ENCODE measurements at regions not wholly inside any gene's neighbourhood (a gene's known extent, or its start where the extent isn't known, plus 50 kb on each side); places are given as distances from the start of the nearest gene placed in this dataset.

DNA sequence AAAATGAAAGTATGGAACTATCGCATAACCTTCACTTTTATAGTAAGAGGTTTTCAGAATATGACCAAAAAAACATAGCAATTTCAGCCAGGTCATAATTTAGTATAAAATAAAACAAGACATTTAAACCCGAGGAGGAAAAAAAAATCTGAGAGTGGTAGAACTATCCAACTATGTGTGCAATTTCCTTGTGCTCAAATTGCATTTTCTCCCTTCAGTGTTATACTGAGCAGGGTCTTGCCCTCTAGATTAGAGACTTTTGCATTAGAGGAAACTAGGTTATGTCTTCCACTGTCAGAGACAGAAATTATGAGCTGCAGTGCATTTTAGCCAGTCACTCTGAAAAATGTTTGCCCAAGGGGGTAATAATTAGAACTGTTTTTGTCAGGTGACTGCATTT lies 330.6 kb downstream of the NR2F1-AS1 start:
- no peak overlapping the region for H3K4me2 ChIP-seq (ENCODE audit: control insufficient read depth, insufficient read depth)
- TF ChIP-seq TCF12 (IDR thresholded peaks at IDR 0.05; ENCODE audit: low read depth, low read length) (no peak), NBN (IDR thresholded peaks at IDR 0.05) (no peak), ZNF384 (IDR thresholded peaks at IDR 0.05; ENCODE audit: borderline replicate concordance, low read depth, low read length) (no peak), POLR2AphosphoS2 (IDR thresholded peaks at IDR 0.05; ENCODE audit: low read depth, low read length) (no peak), DPF2 (IDR thresholded peaks at IDR 0.05) (no peak), MTA3 (IDR thresholded peaks at IDR 0.05; ENCODE audit: borderline replicate concordance, low read length) (no peak)
- TF ChIP-seq, protein P1, sequence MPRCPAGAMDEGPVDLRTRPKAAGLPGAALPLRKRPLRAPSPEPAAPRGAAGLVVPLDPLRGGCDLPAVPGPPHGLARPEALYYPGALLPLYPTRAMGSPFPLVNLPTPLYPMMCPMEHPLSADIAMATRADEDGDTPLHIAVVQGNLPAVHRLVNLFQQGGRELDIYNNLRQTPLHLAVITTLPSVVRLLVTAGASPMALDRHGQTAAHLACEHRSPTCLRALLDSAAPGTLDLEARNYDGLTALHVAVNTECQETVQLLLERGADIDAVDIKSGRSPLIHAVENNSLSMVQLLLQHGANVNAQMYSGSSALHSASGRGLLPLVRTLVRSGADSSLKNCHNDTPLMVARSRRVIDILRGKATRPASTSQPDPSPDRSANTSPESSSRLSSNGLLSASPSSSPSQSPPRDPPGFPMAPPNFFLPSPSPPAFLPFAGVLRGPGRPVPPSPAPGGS (IDR thresholded peaks at IDR 0.05; ENCODE audit: borderline replicate concordance, insufficient read depth, low read depth, low read length, poor library complexity, severe bottlenecking): no peak
- TF ChIP-seq, protein P2, sequence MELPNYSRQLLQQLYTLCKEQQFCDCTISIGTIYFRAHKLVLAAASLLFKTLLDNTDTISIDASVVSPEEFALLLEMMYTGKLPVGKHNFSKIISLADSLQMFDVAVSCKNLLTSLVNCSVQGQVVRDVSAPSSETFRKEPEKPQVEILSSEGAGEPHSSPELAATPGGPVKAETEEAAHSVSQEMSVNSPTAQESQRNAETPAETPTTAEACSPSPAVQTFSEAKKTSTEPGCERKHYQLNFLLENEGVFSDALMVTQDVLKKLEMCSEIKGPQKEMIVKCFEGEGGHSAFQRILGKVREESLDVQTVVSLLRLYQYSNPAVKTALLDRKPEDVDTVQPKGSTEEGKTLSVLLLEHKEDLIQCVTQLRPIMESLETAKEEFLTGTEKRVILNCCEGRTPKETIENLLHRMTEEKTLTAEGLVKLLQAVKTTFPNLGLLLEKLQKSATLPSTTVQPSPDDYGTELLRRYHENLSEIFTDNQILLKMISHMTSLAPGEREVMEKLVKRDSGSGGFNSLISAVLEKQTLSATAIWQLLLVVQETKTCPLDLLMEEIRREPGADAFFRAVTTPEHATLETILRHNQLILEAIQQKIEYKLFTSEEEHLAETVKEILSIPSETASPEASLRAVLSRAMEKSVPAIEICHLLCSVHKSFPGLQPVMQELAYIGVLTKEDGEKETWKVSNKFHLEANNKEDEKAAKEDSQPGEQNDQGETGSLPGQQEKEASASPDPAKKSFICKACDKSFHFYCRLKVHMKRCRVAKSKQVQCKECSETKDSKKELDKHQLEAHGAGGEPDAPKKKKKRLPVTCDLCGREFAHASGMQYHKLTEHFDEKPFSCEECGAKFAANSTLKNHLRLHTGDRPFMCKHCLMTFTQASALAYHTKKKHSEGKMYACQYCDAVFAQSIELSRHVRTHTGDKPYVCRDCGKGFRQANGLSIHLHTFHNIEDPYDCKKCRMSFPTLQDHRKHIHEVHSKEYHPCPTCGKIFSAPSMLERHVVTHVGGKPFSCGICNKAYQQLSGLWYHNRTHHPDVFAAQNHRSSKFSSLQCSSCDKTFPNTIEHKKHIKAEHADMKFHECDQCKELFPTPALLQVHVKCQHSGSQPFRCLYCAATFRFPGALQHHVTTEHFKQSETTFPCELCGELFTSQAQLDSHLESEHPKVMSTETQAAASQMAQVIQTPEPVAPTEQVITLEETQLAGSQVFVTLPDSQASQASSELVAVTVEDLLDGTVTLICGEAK (IDR thresholded peaks at IDR 0.05; ENCODE audit: borderline replicate concordance): no peak
- CTCF ChIA-PET: no interaction called here
- in situ Hi-C loops (cut with MboI): no loop called here
- H3K9ac ChIP-seq (ENCODE audit: control insufficient read depth, insufficient read depth, low read length): no peak overlapping the region
- no peak for ATAC-seq
- H3K4me3 ChIP-seq: no peak overlapping the region
- FAIRE-seq: no peak
- no peak overlapping the region for H2AFZ ChIP-seq (ENCODE audit: control insufficient read depth, low read depth, low read length)
- no peaks in the 10 kb centered on the region for H3K27me3 ChIP-seq (replicated peaks in 1 of 2; ENCODE audit: control insufficient read depth in 2 of 2, insufficient read depth in 2 of 2, low read length in 1 of 2)
- no peaks in the 10 kb centered on the region for H3K79me2 ChIP-seq (ENCODE audit: control insufficient read depth, insufficient read depth, low read length)
- POLR2A ChIA-PET: interaction anchor here (0.6 kb wide), 1 partner anchor 313 kb away, joined by 3 read pairs; no protein-coding TSS in a partner anchor
- SMC1A ChIA-PET (ENCODE audit: uncharacterized antibody, unreplicated experiment): no interaction called here
- DNase-seq (ENCODE audit: low read depth, low spot score): no peak
- intact Hi-C loops (cut with micrococcal nuclease; ENCODE audit: unreplicated experiment): no loop called here
- no peaks in the 10 kb centered on the region for H3K9me3 ChIP-seq (replicated peaks; ENCODE audit: control insufficient read depth, insufficient read depth, low read length)
- WGBS (ENCODE audit: insufficient coverage, insufficient replicate concordance, low lambda C conversion rate, missing lambda C conversion rate): 44% methylated on average over 2 of the region's 2 CpGs
- no peaks in the 10 kb centered on the region for H3K36me3 ChIP-seq (ENCODE audit: control insufficient read depth in 2 of 2, insufficient read depth in 2 of 2, low read length in 1 of 2)
- RAD21 ChIA-PET (ENCODE audit: unreplicated experiment): no interaction called here
- no peaks in the 10 kb centered on the region for H3K4me1 ChIP-seq (ENCODE audit: control insufficient read depth, insufficient read depth, low read length)
- no peaks in the 10 kb centered on the region for H4K20me1 ChIP-seq (ENCODE audit: control insufficient read depth, insufficient read depth)
- no TSS peak for BruUV-seq (replicated peaks)
- no peak overlapping the region for H3K27ac ChIP-seq (ENCODE audit: control insufficient read depth, insufficient read depth)

Measured in GM12878 (cell line).